CD8-positive, alpha-beta memory T cell (primary cell): ENCODE measurements at regions not wholly inside any gene's neighbourhood (a gene's known extent, or its start where the extent isn't known, plus 50 kb on each side); places are given as distances from the start of the nearest gene placed in this dataset.

ENCODE experiments used
- CTCF ChIA-PET: fragments of 350-600 bp; sonication (Branson Sonifier 250); formaldehyde crosslinking; loops from one replicate; lab custom pipeline; 2021; ENCODE audit warnings: antibody characterized with exemption; lab: Charles Lee
- POLR2A ChIA-PET: fragments of 350-600 bp; sonication (Branson Sonifier 250); formaldehyde crosslinking; loops from one replicate; lab custom pipeline; 2021; ENCODE audit warnings: antibody characterized with exemption; lab: Charles Lee
- DNase-seq, 5 donors: peaks; one replicate each; pipeline versions ENCODE4 v3.0.0 to v3.0.0-alpha.2; 2020 to 2022; ENCODE audit warnings: mixed read lengths in 1 of 5
- H3K27ac ChIP-seq: one replicate; pipeline ENCODE4 v1.7.0; 2013; ENCODE audit warnings: low read depth, mild to moderate bottlenecking, low read length, moderate library complexity
- H3K27me3 ChIP-seq: 2 replicates; pipeline ENCODE4 v1.7.0; 2013; ENCODE audit warnings: low read length, mild to moderate bottlenecking; ENCODE audit not compliant: insufficient read depth, poor library complexity, severe bottlenecking
- H3K36me3 ChIP-seq: 2 replicates; pipeline ENCODE4 v1.7.0; 2013; ENCODE audit warnings: mild to moderate bottlenecking, low read length, moderate library complexity; ENCODE audit not compliant: insufficient read depth
- H3K4me1 ChIP-seq: 2 replicates; pipeline ENCODE4 v1.7.0; 2013; ENCODE audit warnings: mild to moderate bottlenecking, low read length, moderate library complexity; ENCODE audit not compliant: insufficient read depth
- H3K4me3 ChIP-seq: 2 replicates; pipeline ENCODE4 v1.7.0; 2013; ENCODE audit warnings: mild to moderate bottlenecking, low read length
- H3K9me3 ChIP-seq: 2 replicates; pipeline ENCODE4 v1.7.0; 2013; ENCODE audit warnings: mild to moderate bottlenecking, low read length
- H3K27ac Mint-ChIP-seq, 8 donors: one replicate each; pipeline ENCODE4 v1.8.0; 2020 to 2021; ENCODE audit warnings: mixed read lengths in 8 of 8, mild to moderate bottlenecking in 6 of 8, inconsistent platforms in 3 of 8, moderate library complexity in 3 of 8
- H3K27me3 Mint-ChIP-seq, 2 donors: one replicate each; pipeline ENCODE4 v1.8.0; 2020 to 2021; ENCODE audit warnings: mixed read lengths in 2 of 2, mild to moderate bottlenecking in 1 of 2, moderate library complexity in 1 of 2
- H3K36me3 Mint-ChIP-seq, 3 donors: one replicate each; pipeline ENCODE4 v1.8.0; 2020 to 2021; ENCODE audit warnings: mixed read lengths in 3 of 3, inconsistent platforms in 1 of 3, mild to moderate bottlenecking in 1 of 3
- H3K4me1 Mint-ChIP-seq, 3 donors: one replicate each; pipeline ENCODE4 v1.8.0; 2020 to 2021; ENCODE audit warnings: mixed read lengths in 3 of 3, inconsistent platforms in 1 of 3, mild to moderate bottlenecking in 1 of 3
- H3K4me3 Mint-ChIP-seq, 7 donors: one replicate each; pipeline ENCODE4 v1.8.0; 2020 to 2021; ENCODE audit warnings: mixed read lengths in 7 of 7, mild to moderate bottlenecking in 6 of 7, moderate library complexity in 4 of 7, inconsistent platforms in 2 of 7
- H3K9me3 Mint-ChIP-seq, 5 donors: one replicate each; pipeline ENCODE4 v1.8.0; 2020 to 2022; ENCODE audit warnings: mixed read lengths in 5 of 5, mild to moderate bottlenecking in 3 of 5, moderate library complexity in 2 of 5, inconsistent platforms in 1 of 5

DNA sequence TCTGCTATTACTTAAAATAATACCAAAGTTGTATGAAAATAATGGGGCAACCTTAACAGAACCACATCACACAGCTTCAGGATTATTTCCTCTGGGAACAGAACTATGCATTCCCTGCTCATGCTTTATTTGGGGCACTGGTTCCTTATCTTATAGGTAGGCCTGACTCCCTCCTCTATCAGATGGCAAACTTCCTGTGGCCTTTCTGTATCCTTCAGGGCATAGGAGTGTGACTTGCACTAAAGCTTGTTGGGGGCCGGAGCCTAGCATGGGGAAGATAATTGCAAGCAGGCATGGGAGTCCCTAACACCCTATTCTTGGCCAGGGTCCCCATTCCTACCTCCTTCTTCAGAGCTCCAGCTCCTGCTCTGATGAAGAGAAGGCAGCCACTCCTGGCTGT, 167.2 kb upstream of the SERTAD2 start:
- POLR2A ChIA-PET, result interaction anchor here (0.6 to 2.5 kb wide), 2 partner anchors 70 to 71 kb away, joined by 4 to 10 read pairs; no protein-coding TSS in a partner anchor
- H3K27ac ChIP-seq, result no peak overlapping the region
- Mint-ChIP-seq H3K4me1 (peaks cover 20 to 31% (median 23%) of the 10 kb centered on the region in 3 donors), H3K27ac (peak overlapping the region in 4 of 8 donors; percentile 26 to 55 (median 38)), H3K4me3 (no peak overlapping the region), H3K9me3 (no peaks in the 10 kb centered on the region), H3K27me3 (no peaks in the 10 kb centered on the region), H3K36me3 (no peaks in the 10 kb centered on the region)
- H3K4me1 ChIP-seq, result peaks cover 25% of the 10 kb centered on the region
- CTCF ChIA-PET, result interaction anchor here (0.9 to 5.1 kb wide), 5 partner anchors 10 to 491 kb away, joined by 3 to 31 read pairs (median 3); no protein-coding TSS in a partner anchor
- H3K36me3 ChIP-seq, result no peaks in the 10 kb centered on the region
- DNase-seq, result no peak
- H3K9me3 ChIP-seq, result no peaks in the 10 kb centered on the region
- no peak overlapping the region for H3K4me3 ChIP-seq
- H3K27me3 ChIP-seq, result no peaks in the 10 kb centered on the region

DNA sequence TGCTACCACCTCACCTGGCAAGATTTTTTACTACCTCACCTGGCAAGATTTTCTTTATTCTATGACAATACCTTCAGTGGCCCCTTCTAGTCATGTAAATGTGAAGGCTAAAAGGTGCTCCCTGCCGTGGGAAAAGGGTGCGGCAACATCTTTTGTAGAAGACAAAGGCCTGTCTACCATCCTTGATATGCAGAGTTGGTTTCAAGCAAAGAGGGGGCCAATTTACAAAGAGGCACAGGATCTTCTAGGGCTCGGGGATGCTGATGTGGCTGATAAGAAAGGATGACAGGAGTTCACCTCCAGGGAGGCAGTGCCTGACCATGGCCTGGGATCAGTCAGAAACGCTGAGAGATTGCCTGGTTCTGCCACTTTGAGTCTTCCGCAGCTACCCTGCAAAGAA, 165.4 kb upstream of the SLC1A4 start:
- H3K4me3 Mint-ChIP-seq, result no peak overlapping the region
- peaks cover 22% of the 10 kb centered on the region for H3K4me1 ChIP-seq
- no peak for DNase-seq
- no peak overlapping the region for H3K27ac ChIP-seq
- ChIA-PET POLR2A (no interaction called here), CTCF (interaction anchor here (0.9 kb wide), 2 partner anchors 170 to 177 kb away, joined by 3 read pairs; partner anchors contain the start of gene SERTAD2)
- H3K27ac Mint-ChIP-seq, result peak overlapping the region in 2 of 8 donors; percentile 13 to 19
- H3K9me3 Mint-ChIP-seq, result no peaks in the 10 kb centered on the region
- H3K27me3 Mint-ChIP-seq, result no peaks in the 10 kb centered on the region
- H3K9me3 ChIP-seq, result no peaks in the 10 kb centered on the region
- no peaks in the 10 kb centered on the region for H3K36me3 Mint-ChIP-seq
- H3K4me3 ChIP-seq, result no peak overlapping the region
- no peaks in the 10 kb centered on the region for H3K27me3 ChIP-seq
- no peaks in the 10 kb centered on the region for H3K36me3 ChIP-seq
- H3K4me1 Mint-ChIP-seq, result peaks cover 16 to 25% (median 16%) of the 10 kb centered on the region in 3 donors

DNA sequence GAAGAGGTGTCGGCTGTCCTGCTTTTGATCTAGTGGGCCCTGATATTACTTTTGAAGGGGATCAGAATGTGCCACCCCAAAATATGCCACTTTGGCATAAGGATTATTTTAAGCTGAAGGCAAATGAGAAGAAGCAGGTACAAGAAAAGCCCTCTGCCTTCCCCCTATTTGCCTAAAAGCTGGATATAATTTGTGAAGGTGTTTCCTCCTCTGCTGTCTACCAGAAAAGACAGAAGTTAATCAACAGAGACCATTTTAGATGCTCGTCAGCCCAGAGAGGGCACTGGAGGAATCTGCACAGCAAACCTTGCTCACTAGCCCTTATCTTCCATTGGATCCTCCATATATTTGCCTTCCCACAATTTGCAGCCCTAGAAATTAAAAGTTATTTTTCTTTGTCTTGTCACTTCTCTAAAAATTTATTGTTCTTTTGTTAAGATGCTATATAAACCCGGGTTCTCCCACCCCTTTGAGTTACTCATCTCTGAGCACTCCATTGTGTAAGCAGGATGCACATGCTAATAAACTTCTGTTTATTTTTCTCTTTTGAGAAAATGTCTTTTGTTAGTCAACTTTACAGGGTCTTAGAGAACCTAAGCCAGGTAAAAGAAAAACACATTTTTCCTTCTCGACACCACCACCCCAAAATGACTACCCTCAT, 163.2 kb upstream of the SLC1A4 start:
- Histone ChIP-seq H3K27me3 (no peaks in the 10 kb centered on the region), H3K27ac (no peak overlapping the region), H3K4me3 (no peak overlapping the region), H3K4me1 (peaks cover 1% of the 10 kb centered on the region), H3K9me3 (no peaks in the 10 kb centered on the region), H3K36me3 (no peaks in the 10 kb centered on the region)
- Mint-ChIP-seq H3K4me1 (peaks cover 1 to 7% (median 3%) of the 10 kb centered on the region in 3 donors), H3K9me3 (no peaks in the 10 kb centered on the region), H3K27ac (no peak overlapping the region), H3K4me3 (no peak overlapping the region), H3K36me3 (no peaks in the 10 kb centered on the region), H3K27me3 (no peaks in the 10 kb centered on the region)
- CTCF ChIA-PET, result no interaction called here
- POLR2A ChIA-PET, result no interaction called here
- DNase-seq, result no peak

DNA sequence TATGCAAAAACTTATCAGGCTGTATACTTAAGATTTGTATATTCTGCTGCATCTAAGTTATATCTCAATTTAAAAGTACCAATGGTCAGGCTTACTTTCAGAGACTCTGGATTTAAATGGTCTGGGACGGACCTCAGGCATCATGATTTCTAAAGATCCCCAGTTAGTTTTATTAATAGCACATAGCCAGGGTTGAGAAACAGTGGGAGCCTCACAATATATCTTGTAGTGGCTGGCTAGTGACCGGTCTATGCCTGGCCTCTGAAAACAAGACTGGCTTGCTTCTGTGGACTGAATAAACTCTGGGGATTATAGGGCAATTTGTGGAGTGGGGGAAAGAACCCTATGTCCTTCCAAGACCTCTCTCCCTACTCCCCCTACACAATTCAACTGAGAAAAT, 162.5 kb upstream of the SLC1A4 start:
- POLR2A ChIA-PET, result no interaction called here
- H3K9me3 ChIP-seq, result no peaks in the 10 kb centered on the region
- H3K36me3 Mint-ChIP-seq, result no peaks in the 10 kb centered on the region
- DNase-seq, result no peak
- H3K4me3 ChIP-seq, result no peak overlapping the region
- peaks cover 7% of the 10 kb centered on the region for H3K4me1 ChIP-seq
- H3K9me3 Mint-ChIP-seq, result no peaks in the 10 kb centered on the region
- no peak overlapping the region for H3K27ac ChIP-seq
- H3K36me3 ChIP-seq, result no peaks in the 10 kb centered on the region
- peaks cover 9 to 10% (median 10%) of the 10 kb centered on the region in 3 donors for H3K4me1 Mint-ChIP-seq
- CTCF ChIA-PET, result no interaction called here
- no peak overlapping the region for H3K4me3 Mint-ChIP-seq
- H3K27me3 ChIP-seq, result no peaks in the 10 kb centered on the region
- no peak overlapping the region for H3K27ac Mint-ChIP-seq
- no peaks in the 10 kb centered on the region for H3K27me3 Mint-ChIP-seq

DNA sequence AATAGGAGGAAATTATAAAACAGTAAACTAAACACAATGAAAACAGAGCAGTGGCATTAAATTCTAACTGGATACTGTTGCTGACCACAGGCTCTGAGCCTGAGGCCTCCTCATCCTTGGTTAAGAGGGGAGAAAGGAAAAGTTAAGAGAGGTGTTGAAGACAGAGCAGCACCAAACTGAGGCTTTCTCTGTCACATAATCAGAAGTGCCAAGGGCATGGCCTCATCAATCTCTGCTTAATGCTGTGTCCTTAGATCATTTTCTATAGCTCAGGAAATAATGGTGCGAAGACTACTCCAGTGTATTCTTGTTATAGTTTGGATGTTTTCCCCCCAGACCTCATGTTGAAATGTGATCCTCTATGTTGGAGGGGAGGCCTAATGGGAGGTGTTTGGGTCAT, 160.9 kb upstream of the SLC1A4 start:
- Histone ChIP-seq H3K36me3 (no peaks in the 10 kb centered on the region), H3K27ac (no peak overlapping the region), H3K4me1 (peaks cover 10% of the 10 kb centered on the region), H3K27me3 (no peaks in the 10 kb centered on the region), H3K4me3 (no peak overlapping the region), H3K9me3 (no peaks in the 10 kb centered on the region)
- no peaks in the 10 kb centered on the region for H3K27me3 Mint-ChIP-seq
- H3K4me1 Mint-ChIP-seq, result peaks cover 11 to 12% (median 11%) of the 10 kb centered on the region in 3 donors
- no peaks in the 10 kb centered on the region for H3K36me3 Mint-ChIP-seq
- DNase-seq, result no peak
- no peaks in the 10 kb centered on the region for H3K9me3 Mint-ChIP-seq
- no peak overlapping the region for H3K4me3 Mint-ChIP-seq
- ChIA-PET CTCF (interaction anchor here (1.0 to 1.1 kb wide), 2 partner anchors 77 to 174 kb away, joined by 3 read pairs; partner anchors contain the start of gene SERTAD2), POLR2A (no interaction called here)
- no peak overlapping the region for H3K27ac Mint-ChIP-seq

DNA sequence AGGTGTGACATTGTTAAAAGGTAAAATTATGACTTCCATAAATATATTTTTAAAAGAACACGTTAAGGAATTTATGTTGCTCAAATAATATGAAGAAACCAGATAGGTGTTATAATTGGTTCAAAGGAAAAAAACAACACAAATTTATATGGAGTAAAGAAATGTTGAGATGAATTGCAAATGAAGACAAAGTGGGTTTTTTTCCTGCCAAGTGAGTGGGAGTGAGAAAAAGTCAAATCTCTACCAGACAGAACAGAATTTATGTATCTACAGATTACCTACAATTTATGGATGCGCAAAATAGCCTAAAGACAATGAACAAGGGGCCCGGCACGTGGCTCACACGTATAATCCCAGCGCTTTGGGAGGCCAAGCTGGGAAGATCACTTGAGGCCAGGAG, 159.7 kb upstream of the SLC1A4 start:
- Histone ChIP-seq H3K27me3 (no peaks in the 10 kb centered on the region), H3K4me1 (peaks cover 10% of the 10 kb centered on the region), H3K4me3 (no peak overlapping the region), H3K9me3 (no peaks in the 10 kb centered on the region), H3K27ac (no peak overlapping the region), H3K36me3 (no peaks in the 10 kb centered on the region)
- no peaks in the 10 kb centered on the region for H3K9me3 Mint-ChIP-seq
- no peak overlapping the region for H3K4me3 Mint-ChIP-seq
- CTCF ChIA-PET, result interaction anchor here (1.4 to 6.2 kb wide), 6 partner anchors 10 to 184 kb away, joined by 3 to 67 read pairs (median 18); partner anchors contain the start of gene SERTAD2
- H3K36me3 Mint-ChIP-seq, result no peaks in the 10 kb centered on the region
- peaks cover 1 to 4% of the 10 kb centered on the region in 2 donors for H3K27me3 Mint-ChIP-seq
- peaks cover 11 to 12% (median 11%) of the 10 kb centered on the region in 3 donors for H3K4me1 Mint-ChIP-seq
- DNase-seq, result no peak
- peak overlapping the region in 1 of 8 donors; percentile 10 for H3K27ac Mint-ChIP-seq
- POLR2A ChIA-PET, result no interaction called here

DNA sequence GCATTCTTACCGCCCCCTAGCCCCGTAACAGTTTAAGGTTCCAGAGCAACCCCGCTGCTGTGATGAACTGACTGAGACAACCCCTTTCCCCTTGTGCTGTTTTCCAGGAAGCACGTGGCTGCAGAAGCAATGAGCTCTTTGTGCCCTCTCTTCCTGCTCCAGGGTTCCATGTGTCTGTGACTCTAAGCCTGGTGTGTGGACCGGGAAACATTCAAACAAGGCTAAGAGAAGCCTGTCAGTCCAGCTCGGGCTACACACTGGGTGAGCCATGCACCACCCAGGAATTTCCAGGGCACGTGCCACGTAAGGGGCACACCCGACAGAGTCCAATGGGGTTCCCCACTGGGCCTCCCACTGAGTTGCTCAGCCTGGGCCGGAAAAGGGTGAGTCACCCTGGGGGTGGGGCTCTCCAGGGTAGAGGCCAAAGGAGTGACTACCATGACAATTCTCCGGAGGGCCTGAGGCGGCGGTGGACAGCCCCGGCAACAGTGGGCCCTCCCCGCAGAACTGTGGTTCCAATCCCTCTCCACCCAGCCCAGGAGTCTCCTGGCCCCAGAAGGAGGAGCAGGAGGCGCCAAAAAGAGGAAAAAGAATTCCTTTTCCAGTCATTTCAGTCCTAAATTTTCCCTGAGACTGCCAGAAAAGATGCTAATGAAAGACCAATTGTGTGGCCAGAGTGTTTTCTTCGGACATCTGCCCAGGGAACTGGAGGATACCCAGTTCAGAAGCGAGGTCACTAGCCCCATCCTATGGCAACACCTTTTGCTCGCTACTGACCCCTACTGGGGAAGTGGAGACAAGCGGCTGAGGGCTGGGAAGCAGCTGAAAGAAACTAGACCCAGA, 157.8 kb upstream of the SLC1A4 start:
- H3K36me3 Mint-ChIP-seq, result no peaks in the 10 kb centered on the region
- peak overlapping the region in 7 of 8 donors; percentile 6 to 97 (median 61) for H3K27ac Mint-ChIP-seq
- H3K9me3 Mint-ChIP-seq, result no peaks in the 10 kb centered on the region
- peak; percentile 71 to 87 (median 74) for DNase-seq
- Histone ChIP-seq H3K4me3 (peak overlapping the region; percentile 33), H3K27me3 (no peaks in the 10 kb centered on the region), H3K27ac (no peak overlapping the region), H3K4me1 (peaks cover 10% of the 10 kb centered on the region), H3K9me3 (no peaks in the 10 kb centered on the region), H3K36me3 (no peaks in the 10 kb centered on the region)
- H3K4me3 Mint-ChIP-seq, result peak overlapping the region; percentile 32 to 86 (median 67)
- CTCF ChIA-PET, result interaction anchor here (0.6 to 6.2 kb wide), 31 partner anchors 8 to 309 kb away, joined by 3 to 67 read pairs (median 3); partner anchors contain the start of genes AFTPH and SERTAD2
- peaks cover 11 to 12% (median 11%) of the 10 kb centered on the region in 3 donors for H3K4me1 Mint-ChIP-seq
- POLR2A ChIA-PET, result interaction anchor here (0.5 to 1.9 kb wide), 6 partner anchors 12 to 396 kb away, joined by 3 to 11 read pairs (median 3); partner anchors contain the start of genes ACTR2 and SERTAD2
- peaks cover 1 to 4% of the 10 kb centered on the region in 2 donors for H3K27me3 Mint-ChIP-seq
